ENCODE measurements at regions not wholly inside any gene's neighbourhood (a gene's known extent, or its start where the extent isn't known, plus 50 kb on each side); places are given as distances from the start of the nearest gene placed in this dataset.

- no peak for DNase-seq (ENCODE audit: low read depth in 1 of 2, low spot score in 1 of 2)
- Histone ChIP-seq H3K27me3 (ENCODE audit: insufficient read depth, poor library complexity, severe bottlenecking) (no peaks in the 10 kb centered on the region), H3K27ac (replicated peaks) (no peak overlapping the region), H3K4me3 (replicated peaks; ENCODE audit: insufficient read depth, low read length) (no peak overlapping the region)
- TF ChIP-seq POLR2AphosphoS5 (IDR thresholded peaks at IDR 0.05; ENCODE audit: low read depth) = no peak
- TF ChIP-seq SPI1 (IDR thresholded peaks at IDR 0.05; ENCODE audit: borderline replicate concordance, low read depth) = no peak
- TF ChIP-seq, protein P1, sequence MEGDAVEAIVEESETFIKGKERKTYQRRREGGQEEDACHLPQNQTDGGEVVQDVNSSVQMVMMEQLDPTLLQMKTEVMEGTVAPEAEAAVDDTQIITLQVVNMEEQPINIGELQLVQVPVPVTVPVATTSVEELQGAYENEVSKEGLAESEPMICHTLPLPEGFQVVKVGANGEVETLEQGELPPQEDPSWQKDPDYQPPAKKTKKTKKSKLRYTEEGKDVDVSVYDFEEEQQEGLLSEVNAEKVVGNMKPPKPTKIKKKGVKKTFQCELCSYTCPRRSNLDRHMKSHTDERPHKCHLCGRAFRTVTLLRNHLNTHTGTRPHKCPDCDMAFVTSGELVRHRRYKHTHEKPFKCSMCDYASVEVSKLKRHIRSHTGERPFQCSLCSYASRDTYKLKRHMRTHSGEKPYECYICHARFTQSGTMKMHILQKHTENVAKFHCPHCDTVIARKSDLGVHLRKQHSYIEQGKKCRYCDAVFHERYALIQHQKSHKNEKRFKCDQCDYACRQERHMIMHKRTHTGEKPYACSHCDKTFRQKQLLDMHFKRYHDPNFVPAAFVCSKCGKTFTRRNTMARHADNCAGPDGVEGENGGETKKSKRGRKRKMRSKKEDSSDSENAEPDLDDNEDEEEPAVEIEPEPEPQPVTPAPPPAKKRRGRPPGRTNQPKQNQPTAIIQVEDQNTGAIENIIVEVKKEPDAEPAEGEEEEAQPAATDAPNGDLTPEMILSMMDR (IDR thresholded peaks at IDR 0.05; ENCODE audit: insufficient read depth, low read length) = no peak
- TF ChIP-seq GABPA (IDR thresholded peaks at IDR 0.05; ENCODE audit: low read depth) = no peak
- TF ChIP-seq, protein P2, sequence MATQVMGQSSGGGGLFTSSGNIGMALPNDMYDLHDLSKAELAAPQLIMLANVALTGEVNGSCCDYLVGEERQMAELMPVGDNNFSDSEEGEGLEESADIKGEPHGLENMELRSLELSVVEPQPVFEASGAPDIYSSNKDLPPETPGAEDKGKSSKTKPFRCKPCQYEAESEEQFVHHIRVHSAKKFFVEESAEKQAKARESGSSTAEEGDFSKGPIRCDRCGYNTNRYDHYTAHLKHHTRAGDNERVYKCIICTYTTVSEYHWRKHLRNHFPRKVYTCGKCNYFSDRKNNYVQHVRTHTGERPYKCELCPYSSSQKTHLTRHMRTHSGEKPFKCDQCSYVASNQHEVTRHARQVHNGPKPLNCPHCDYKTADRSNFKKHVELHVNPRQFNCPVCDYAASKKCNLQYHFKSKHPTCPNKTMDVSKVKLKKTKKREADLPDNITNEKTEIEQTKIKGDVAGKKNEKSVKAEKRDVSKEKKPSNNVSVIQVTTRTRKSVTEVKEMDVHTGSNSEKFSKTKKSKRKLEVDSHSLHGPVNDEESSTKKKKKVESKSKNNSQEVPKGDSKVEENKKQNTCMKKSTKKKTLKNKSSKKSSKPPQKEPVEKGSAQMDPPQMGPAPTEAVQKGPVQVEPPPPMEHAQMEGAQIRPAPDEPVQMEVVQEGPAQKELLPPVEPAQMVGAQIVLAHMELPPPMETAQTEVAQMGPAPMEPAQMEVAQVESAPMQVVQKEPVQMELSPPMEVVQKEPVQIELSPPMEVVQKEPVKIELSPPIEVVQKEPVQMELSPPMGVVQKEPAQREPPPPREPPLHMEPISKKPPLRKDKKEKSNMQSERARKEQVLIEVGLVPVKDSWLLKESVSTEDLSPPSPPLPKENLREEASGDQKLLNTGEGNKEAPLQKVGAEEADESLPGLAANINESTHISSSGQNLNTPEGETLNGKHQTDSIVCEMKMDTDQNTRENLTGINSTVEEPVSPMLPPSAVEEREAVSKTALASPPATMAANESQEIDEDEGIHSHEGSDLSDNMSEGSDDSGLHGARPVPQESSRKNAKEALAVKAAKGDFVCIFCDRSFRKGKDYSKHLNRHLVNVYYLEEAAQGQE (IDR thresholded peaks at IDR 0.05; ENCODE audit: insufficient replicate concordance, low read depth) = no peak
These were observed 144.4 kb downstream of the PCDH18 start for GRCh38 chr4:137387924-137388323.

GRCh38 chr4:137384476-137384875 lies 147.8 kb downstream of the PCDH18 start:
- H3K27ac ChIP-seq (replicated peaks) = no peak overlapping the region
- no peaks in the 10 kb centered on the region for H3K27me3 ChIP-seq (ENCODE audit: insufficient read depth, poor library complexity, severe bottlenecking)
- DNase-seq (ENCODE audit: low read depth in 1 of 2, low spot score in 1 of 2) = no peak
- H3K4me3 ChIP-seq (replicated peaks; ENCODE audit: insufficient read depth, low read length) = no peak overlapping the region
- TF ChIP-seq POLR2AphosphoS5 (IDR thresholded peaks at IDR 0.05; ENCODE audit: low read depth) (no peak), GABPA (IDR thresholded peaks at IDR 0.05; ENCODE audit: low read depth) (no peak), SPI1 (IDR thresholded peaks at IDR 0.05; ENCODE audit: borderline replicate concordance, low read depth) (no peak)
- TF ChIP-seq, protein P1 (IDR thresholded peaks at IDR 0.05; ENCODE audit: insufficient read depth, low read length) = no peak
- TF ChIP-seq, protein P2 (IDR thresholded peaks at IDR 0.05; ENCODE audit: insufficient replicate concordance, low read depth) = no peak

DNA sequence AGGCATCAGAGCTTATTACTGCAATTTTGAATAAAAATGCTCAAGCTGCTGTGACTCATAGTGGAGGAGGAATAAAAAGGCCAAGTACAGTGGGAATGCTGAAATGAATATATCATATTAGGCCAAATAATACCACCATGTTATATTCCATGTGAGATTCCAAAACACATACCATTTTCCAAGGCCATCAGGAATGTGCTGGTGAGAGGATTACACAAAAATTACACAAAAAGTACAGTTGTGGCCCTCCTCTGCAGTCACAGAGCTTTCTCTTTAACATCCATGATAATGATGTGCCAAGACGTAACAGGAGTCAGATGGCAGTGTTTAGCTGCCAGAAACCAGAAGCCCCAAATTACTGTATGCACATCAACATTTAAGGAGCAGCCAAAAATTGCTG lies 153.5 kb downstream of the PCDH18 start:
- no peak overlapping the region for H3K4me3 ChIP-seq (replicated peaks; ENCODE audit: insufficient read depth, low read length)
- no peak for DNase-seq (ENCODE audit: low read depth in 1 of 2, low spot score in 1 of 2)
- no peak overlapping the region for H3K27ac ChIP-seq (replicated peaks)
- TF ChIP-seq, protein P2 (IDR thresholded peaks at IDR 0.05; ENCODE audit: insufficient replicate concordance, low read depth) = no peak
- no peak for TF ChIP-seq POLR2AphosphoS5 (IDR thresholded peaks at IDR 0.05; ENCODE audit: low read depth)
- TF ChIP-seq, protein P1 (IDR thresholded peaks at IDR 0.05; ENCODE audit: insufficient read depth, low read length) = no peak
- TF ChIP-seq GABPA (IDR thresholded peaks at IDR 0.05; ENCODE audit: low read depth) = no peak
- no peak for TF ChIP-seq SPI1 (IDR thresholded peaks at IDR 0.05; ENCODE audit: borderline replicate concordance, low read depth)
- H3K27me3 ChIP-seq (ENCODE audit: insufficient read depth, poor library complexity, severe bottlenecking) = no peaks in the 10 kb centered on the region

Data from HL-60 (cell line).